ENCODE measurements at regions not wholly inside any gene's neighbourhood (a gene's known extent, or its start where the extent isn't known, plus 50 kb on each side); places are given as distances from the start of the nearest gene placed in this dataset.

DNA sequence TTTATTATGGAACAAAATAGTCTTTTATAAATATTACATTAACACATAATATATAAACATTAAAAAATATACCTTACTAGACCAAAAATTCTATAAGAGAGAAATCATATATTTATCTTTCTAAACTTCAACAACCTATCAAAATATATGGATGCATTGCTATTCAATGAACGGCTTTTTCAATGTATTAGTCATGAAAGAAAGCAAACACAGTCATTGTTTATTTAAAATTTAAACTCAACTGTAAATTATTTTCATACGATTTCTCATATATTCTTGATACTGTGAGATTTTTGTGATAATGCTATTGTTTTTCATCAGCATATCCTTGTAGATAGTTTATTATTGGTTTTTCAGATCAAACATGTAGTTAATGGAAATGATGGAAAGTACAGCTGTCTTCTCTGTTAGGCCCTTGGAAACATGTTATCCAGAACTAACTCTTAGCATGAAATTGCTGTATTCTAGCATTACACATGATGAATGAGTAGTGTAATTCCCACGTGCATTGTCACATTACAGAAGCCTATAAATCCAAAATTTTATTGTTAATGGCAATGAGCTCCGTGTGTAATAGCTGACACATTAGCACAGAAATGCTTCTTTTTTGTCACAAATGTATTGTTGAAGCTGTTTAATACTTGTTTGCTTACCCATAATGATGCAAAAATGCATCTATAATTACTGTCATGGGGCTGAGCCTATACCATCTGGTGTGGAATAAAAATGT lies 1639.9 kb downstream of the SLITRK5 start:
- TF ChIP-seq POLR2A (IDR thresholded peaks at IDR 0.05; ENCODE audit: low read length), result no peak
- TF ChIP-seq RAD21 (conservative IDR thresholded peaks at IDR 0.05 in 1 of 2, IDR thresholded peaks at IDR 0.05 in 1 of 2), result no peak
